ENCODE measurements at regions not wholly inside any gene's neighbourhood (a gene's known extent, or its start where the extent isn't known, plus 50 kb on each side); places are given as distances from the start of the nearest gene placed in this dataset.

- FAIRE-seq = no peak
Measured at GRCh38 chr11:115774756-115775155, 270.5 kb upstream of the CADM1 start.

DNA sequence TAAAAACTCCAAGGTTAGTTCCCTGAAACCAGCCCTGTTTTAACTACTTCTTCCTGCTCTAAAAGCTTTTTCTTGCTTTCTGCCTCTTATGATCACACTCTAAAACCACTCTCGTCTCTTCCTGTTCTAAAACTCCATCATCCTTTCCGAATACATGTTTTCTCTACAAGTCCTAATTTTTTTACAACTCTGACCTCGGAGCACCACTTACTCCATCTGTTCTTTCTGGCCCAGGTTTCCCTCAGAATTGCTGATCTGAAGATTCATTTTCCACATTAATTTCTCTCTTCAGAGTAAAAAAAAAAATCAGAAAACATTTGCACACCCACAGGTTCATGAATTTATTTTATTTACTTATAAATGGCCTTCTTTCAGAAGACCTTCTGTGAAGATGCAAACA lies 265.7 kb upstream of the CADM1 start:
- no peak for FAIRE-seq

DNA sequence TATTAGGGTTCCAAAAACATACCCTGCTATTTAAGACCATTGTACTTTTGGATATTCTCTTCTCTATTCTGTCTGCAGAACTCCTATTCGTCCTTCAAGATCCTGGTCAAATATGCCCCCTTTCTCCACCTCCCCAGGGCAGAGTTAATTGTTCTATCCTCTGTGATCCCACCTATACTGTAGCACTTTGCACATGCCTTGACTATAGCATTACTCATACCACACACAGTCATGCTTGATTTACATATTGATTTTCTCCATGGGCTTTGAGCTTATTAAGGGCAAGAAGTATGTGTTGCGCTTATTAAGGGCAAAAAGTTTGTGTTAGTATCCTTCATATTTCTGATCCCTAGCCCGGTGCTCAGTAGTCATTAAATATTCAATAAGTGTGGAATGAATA lies 263.7 kb upstream of the CADM1 start:
- FAIRE-seq = no peak

DNA sequence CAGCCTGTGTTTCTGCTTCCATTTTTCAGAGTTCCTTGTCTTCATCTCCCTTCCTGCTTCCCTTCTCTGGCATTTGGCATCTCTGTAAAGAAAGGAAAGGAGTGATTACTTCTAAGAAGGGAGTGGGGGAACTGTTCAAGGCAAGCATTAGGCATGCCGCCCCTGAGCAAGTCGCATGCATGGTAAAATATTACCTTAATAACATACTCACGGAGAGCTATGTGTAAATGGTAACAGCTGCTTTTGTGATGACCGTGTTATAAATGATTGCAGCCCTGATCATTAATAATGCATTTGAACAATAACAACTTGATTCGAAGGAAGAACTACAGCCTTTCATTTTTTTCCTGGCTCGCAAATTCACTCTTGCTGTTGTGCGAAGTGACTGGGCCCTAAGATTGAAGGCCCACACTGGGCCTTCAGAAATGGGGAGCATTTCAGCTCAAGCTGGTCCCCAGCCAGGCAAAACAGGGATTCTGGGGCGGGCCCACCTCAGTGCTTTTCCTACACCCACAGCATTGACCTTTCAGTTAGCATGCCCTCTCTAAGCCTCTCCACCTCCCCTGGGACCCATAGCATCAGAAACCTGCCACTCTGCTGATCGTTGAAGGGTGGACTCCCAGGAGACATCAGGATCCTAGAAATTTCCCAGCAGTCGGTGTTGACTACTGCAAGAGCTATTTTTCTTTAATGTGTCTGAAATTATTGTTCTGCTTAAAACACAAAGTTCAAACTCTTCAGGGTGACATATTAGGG lies 263.0 kb upstream of the CADM1 start:
- FAIRE-seq = no peak

- no peak for FAIRE-seq
Measured at GRCh38 chr11:115766561-115766960, 262.3 kb upstream of the CADM1 start.

DNA sequence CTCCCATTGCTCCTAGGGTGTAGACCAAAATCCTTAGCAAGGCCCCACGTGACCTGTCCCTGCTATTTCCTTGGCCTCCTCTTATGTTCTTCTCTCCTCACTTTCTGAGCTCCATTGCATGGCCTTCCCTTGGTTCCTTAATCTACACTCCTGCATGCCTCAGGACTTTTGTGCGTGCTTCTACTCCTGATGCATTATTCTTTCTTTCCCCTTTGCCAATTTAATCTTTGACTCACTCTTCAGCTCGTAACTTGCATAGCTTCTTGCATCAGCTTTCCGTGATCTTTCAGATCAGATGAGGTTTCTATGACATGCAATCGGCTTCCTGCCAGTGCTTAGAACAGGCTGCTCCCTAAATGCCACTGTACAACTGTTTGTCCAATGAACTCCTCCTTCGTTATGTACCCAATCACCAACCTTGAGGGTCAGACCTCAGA lies 261.6 kb upstream of the CADM1 start:
- no peak for FAIRE-seq

GRCh38 chr11:115764176-115764575 lies 260.0 kb upstream of the CADM1 start:
- FAIRE-seq = no peak

DNA sequence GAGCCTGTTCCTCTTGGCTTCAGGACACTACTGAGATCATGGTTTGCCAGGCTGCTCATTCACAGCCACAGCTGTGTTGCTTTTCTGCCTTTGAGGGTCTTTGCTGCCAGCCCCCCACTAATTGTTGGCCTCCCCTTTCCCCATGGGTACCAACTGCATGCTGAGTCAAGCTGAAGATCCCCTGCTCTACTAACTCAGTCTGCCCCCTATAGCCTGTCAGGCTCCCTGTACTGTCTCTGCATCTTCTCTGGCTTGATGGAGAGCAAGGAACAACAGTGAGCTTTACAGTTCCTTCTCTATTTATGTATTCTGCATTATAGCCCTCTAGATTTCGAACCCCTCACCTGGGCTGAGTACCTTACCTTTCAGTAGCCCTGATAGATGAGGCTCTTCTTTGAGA lies 257.6 kb upstream of the CADM1 start:
- FAIRE-seq = no peak

GRCh38 chr11:115761348-115761747 lies 257.1 kb upstream of the CADM1 start:
- FAIRE-seq = no peak

GRCh38 chr11:115760461-115761320 lies 256.5 kb upstream of the CADM1 start:
- FAIRE-seq = no peak

GRCh38 chr11:115759622-115760460 lies 255.6 kb upstream of the CADM1 start:
- FAIRE-seq = no peak

DNA sequence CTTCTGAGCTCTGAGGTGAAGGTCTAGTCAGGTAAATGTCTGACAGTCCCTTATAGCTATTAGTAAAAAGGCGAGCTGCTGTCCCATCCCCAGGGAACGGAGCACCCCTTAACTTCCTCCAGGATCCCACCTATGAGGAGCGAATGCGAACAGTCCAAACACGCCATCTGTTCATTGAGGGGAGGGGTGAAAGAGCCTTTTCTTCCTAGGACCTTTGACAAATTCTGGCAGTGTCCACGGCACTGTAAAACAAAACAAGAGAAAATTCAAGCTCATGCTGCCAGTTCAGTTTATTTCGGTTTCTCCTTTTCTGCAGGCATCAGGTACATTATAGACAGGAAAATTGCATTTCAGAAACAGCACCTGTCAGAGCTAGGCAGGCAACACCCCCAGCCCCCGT lies 253.8 kb upstream of the CADM1 start:
- no peak for FAIRE-seq

- FAIRE-seq = no peak
Measured at GRCh38 chr11:115751243-115752015, 247.2 kb upstream of the CADM1 start.

DNA sequence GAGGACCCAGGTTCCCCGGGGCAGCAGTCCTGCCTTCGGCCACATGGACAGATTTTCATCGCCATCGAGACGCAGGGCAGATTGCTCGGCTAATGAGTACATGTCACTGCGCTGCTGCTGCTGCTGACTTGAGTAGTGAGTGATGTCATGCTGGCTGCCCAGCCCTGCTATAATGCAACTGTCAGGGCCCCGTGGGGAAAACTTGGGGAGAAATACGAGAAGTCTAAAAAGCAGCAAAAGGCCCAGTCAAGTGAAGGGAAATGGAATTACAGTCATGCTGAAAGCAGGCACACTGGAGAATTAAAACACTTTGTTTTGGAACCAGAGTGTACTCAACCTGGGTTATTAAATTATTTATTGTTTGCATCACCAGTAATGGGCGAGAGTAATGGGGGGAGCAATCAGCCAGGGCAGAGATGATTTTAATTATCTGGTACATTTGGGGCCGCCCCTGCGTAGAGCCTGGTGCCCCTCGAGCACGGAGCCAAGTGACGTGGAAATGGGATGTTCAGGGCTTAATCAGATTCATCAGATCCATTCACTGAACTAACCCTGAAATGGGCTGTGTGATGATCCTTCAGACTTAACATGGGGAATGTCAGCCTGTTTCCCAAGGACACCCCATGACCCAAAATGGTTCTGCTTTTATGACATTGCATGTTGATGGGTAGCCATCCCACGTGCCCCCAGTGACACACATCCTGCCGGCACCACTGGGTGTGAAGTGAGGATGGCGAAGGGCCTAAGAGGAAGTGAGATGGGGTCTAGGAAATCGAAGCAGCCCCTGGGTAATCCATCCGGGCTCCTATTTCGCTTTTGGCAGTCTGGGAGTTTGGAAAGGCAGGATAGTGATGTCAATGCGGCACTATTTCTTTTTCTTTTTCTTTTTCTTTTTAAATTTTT lies 241.6 kb upstream of the CADM1 start:
- no peak for FAIRE-seq

DNA sequence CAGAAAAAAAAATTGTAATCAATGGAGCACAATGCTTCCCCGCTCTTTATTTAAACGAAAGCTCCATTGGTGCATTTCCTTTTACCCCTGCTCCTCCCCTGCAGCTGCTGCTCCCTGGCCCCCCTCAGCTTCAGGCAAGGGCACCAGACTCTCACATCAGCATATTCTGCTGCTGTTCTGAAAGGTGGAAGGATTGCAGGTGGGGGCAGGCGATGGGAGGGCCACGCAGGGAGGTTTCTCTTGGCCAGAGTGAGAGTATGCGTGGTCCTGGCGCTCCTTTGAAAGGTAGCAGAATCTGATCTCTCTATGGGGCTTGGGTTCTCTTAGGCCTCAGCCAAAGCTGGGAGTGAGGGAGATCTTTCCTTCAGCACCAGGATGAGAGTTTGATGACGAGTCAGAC lies 240.9 kb upstream of the CADM1 start:
- FAIRE-seq = no peak

DNA sequence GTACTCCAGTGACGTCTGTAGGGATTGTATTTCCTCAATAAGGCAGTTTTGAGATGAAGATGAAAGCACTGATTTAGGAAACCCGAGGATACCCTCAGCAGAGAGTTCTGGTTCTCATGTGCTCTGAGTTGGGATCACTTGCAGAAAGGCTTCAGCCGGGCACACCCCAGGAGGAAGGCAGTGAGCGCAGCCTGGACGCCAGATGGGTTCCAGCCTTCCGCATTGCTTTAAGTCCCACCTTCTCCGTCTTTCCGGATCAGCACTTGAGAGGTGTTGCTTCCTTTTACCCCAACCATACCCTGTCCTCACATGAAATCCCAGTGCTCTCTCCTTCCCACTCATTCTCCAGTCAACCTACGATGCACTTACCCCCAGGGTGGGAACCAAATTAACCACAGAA lies 239.5 kb upstream of the CADM1 start:
- no peak for FAIRE-seq

GRCh38 chr11:115741376-115742107 lies 237.3 kb upstream of the CADM1 start:
- FAIRE-seq = no peak

- FAIRE-seq = no peak
Measured at GRCh38 chr11:115740324-115740723, 236.1 kb upstream of the CADM1 start.

DNA sequence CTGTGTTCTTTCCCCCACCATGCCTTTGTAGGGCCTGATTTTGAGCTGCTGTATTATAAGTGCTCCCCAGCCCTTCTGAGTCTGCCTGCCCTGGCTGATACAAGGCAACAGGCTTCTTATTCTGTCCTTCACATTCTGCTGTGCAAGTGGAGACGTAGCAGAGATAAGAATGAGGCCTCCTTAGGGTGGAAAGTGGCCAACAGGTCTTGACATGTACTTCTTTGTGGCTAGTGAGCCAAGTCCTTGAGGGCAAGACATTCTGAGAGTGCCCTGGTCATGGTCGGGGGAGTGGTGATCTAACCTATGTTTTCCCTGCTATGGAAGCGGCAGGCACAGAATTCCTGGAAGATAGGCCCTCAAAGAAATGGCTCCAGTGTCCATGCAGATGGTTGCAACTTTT lies 235.7 kb upstream of the CADM1 start:
- no peak for FAIRE-seq

- FAIRE-seq = no peak
Measured at GRCh38 chr11:115739146-115739545, 234.9 kb upstream of the CADM1 start.

GRCh38 chr11:115737875-115738274 lies 233.7 kb upstream of the CADM1 start:
- FAIRE-seq = no peak
